ENCODE measurements at regions not wholly inside any gene's neighbourhood (a gene's known extent, or its start where the extent isn't known, plus 50 kb on each side); places are given as distances from the start of the nearest gene placed in this dataset.
A peak's percentile ranks its signal among the peaks of the same experiment; 100 is the strongest.

DNA sequence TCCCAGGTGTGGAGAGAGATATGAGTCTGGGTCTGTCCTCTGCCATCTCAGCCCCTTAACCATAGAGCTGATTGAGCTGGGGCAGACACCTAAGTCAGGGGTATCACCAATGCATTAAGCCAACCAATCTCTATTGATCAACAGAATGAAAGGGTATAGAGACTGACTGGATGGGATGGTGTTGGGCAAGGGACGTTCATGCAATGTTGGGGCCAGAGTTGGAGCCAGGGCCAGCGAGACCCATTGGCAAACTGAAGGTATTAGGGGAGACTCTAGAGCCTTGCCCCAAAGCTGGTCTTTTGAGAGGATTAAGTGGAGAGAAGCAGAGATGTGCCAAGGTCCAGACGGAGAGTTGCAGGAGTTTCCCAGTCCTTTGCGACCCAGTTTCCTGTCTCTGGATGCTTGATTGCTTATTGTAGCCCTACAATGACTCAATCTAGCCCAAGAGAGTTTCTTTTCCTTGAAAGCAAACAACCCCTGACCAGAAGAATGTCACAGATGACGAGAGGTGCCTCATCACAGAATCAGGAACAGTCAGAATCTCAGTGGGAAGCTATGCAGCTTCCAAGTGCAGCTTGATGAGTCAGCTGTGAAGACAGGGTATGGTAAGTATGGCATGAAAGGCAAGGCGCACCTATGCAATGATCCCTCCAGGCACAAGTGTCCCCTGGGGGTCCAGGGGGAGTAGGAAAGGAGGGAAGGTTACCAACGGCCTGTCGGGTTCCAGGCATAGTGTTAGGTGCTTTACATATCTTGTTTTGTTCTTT, 137.2 kb downstream of the UTP18 start:
- Histone ChIP-seq H3K27ac (ENCODE audit: low read length) (no peak overlapping the region), H3K9ac (ENCODE audit: low read length) (no peak overlapping the region), H3K4me3 (ENCODE audit: low read length) (no peak overlapping the region), H3K4me1 (ENCODE audit: insufficient read depth, low read length) (peaks cover 8% of the 10 kb centered on the region; the same call in 1 of the 2 replicates), H3K9me3 (ENCODE audit: low read length) (no peaks in the 10 kb centered on the region), H3F3A (ENCODE audit: low read length, unreplicated experiment) (no peaks in the 10 kb centered on the region), H4K20me1 (ENCODE audit: low read length) (no peaks in the 10 kb centered on the region), H2AFZ (ENCODE audit: low read length) (no peak overlapping the region), H3K36me3 (ENCODE audit: low read depth, low read length) (no peaks in the 10 kb centered on the region), H3K79me2 (ENCODE audit: low read length) (no peaks in the 10 kb centered on the region), H3K9me2 (replicated peaks; ENCODE audit: low read length) (no peaks in the 10 kb centered on the region), H3K4me2 (ENCODE audit: low read length) (peak overlapping the region; percentile 30; the same call in 1 of the 2 replicates), H3K27me3 (ENCODE audit: low read length) (peaks cover 52% of the 10 kb centered on the region)
- DNase-seq (peak; percentile 88), ATAC-seq (peak; percentile 51; the same call in 1 of the 2 replicates)
- POLR2A ChIA-PET (ENCODE audit: unreplicated experiment) = no interaction called here
- CTCF ChIA-PET = no interaction called here
- no peak for TF ChIP-seq EZH2 (IDR thresholded peaks at IDR 0.05; ENCODE audit: low read length, unreplicated experiment)
- no peak for TF ChIP-seq CTCF (conservative IDR thresholded peaks at IDR 0.05; ENCODE audit: low read depth, low read length)
- no peak for TF ChIP-seq EZH2phosphoT487 (IDR thresholded peaks at IDR 0.05; ENCODE audit: borderline replicate concordance, low read length)
- intact Hi-C loops (cut with micrococcal nuclease) = no loop called here
- BruUV-seq (replicated peaks) = no TSS peak

GRCh38 chr17:51398128-51398525, 137.8 kb downstream of the UTP18 start:
- POLR2A ChIA-PET (ENCODE audit: unreplicated experiment) = no interaction called here
- intact Hi-C loops (cut with micrococcal nuclease) = no loop called here
- Histone ChIP-seq H3K9me3 (ENCODE audit: low read length) (no peaks in the 10 kb centered on the region), H2AFZ (ENCODE audit: low read length) (no peak overlapping the region), H3K4me2 (ENCODE audit: low read length) (no peak overlapping the region), H3F3A (ENCODE audit: low read length, unreplicated experiment) (no peaks in the 10 kb centered on the region), H3K27ac (ENCODE audit: low read length) (no peak overlapping the region), H3K9me2 (replicated peaks; ENCODE audit: low read length) (no peaks in the 10 kb centered on the region), H3K9ac (ENCODE audit: low read length) (no peak overlapping the region), H3K4me3 (ENCODE audit: low read length) (no peak overlapping the region), H4K20me1 (ENCODE audit: low read length) (no peaks in the 10 kb centered on the region), H3K79me2 (ENCODE audit: low read length) (no peaks in the 10 kb centered on the region), H3K36me3 (ENCODE audit: low read depth, low read length) (no peaks in the 10 kb centered on the region), H3K4me1 (ENCODE audit: insufficient read depth, low read length) (peaks cover 8% of the 10 kb centered on the region; the same call in 1 of the 2 replicates), H3K27me3 (ENCODE audit: low read length) (peaks cover 49% of the 10 kb centered on the region)
- CTCF ChIA-PET = no interaction called here
- TF ChIP-seq EZH2 (IDR thresholded peaks at IDR 0.05; ENCODE audit: low read length, unreplicated experiment) (no peak), CTCF (conservative IDR thresholded peaks at IDR 0.05; ENCODE audit: low read depth, low read length) (no peak), EZH2phosphoT487 (IDR thresholded peaks at IDR 0.05; ENCODE audit: borderline replicate concordance, low read length) (no peak)
- no peak for DNase-seq
- no TSS peak for BruUV-seq (replicated peaks)
- no peak for ATAC-seq

DNA sequence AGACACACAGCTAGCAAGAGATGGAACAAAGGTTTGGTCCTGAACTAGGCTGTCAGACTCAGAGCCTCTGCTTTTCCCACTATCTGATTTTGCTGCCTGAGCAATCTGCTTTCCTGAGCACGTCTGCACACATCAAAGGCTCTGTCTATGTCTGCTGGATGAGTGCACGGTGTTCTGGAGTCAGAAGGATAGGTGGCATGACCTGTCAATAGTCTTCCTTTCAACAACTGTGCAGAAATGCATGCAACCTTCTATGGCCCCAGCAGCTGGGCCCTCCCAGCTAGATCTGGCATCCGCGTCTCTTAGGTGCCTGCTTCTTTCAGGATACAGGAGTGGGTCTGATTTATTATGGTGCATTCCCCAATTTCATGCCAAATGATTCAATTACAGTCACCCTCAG, 138.3 kb downstream of the UTP18 start:
- no peaks in the 10 kb centered on the region for H3K9me2 ChIP-seq (replicated peaks; ENCODE audit: low read length)
- TF ChIP-seq EZH2phosphoT487 (IDR thresholded peaks at IDR 0.05; ENCODE audit: borderline replicate concordance, low read length) (no peak), CTCF (conservative IDR thresholded peaks at IDR 0.05; ENCODE audit: low read depth, low read length) (no peak), EZH2 (IDR thresholded peaks at IDR 0.05; ENCODE audit: low read length, unreplicated experiment) (no peak)
- H3K9me3 ChIP-seq (ENCODE audit: low read length) = no peaks in the 10 kb centered on the region
- ChIA-PET CTCF (no interaction called here), POLR2A (ENCODE audit: unreplicated experiment) (no interaction called here)
- H3K4me1 ChIP-seq (ENCODE audit: insufficient read depth, low read length) = peaks cover 8% of the 10 kb centered on the region; the same call in 1 of the 2 replicates
- no peak overlapping the region for H2AFZ ChIP-seq (ENCODE audit: low read length)
- BruUV-seq (replicated peaks) = no TSS peak
- no peak overlapping the region for H3K27ac ChIP-seq (ENCODE audit: low read length)
- intact Hi-C loops (cut with micrococcal nuclease) = no loop called here
- ATAC-seq (no peak), DNase-seq (no peak)
- no peaks in the 10 kb centered on the region for H4K20me1 ChIP-seq (ENCODE audit: low read length)
- no peaks in the 10 kb centered on the region for H3K36me3 ChIP-seq (ENCODE audit: low read depth, low read length)
- H3K27me3 ChIP-seq (ENCODE audit: low read length) = peaks cover 45% of the 10 kb centered on the region
- H3K9ac ChIP-seq (ENCODE audit: low read length) = no peak overlapping the region
- H3K4me2 ChIP-seq (ENCODE audit: low read length) = no peak overlapping the region
- no peaks in the 10 kb centered on the region for H3K79me2 ChIP-seq (ENCODE audit: low read length)
- H3F3A ChIP-seq (ENCODE audit: low read length, unreplicated experiment) = no peaks in the 10 kb centered on the region
- H3K4me3 ChIP-seq (ENCODE audit: low read length) = no peak overlapping the region
